ENCODE measurements at regions not wholly inside any gene's neighbourhood (a gene's known extent, or its start where the extent isn't known, plus 50 kb on each side); places are given as distances from the start of the nearest gene placed in this dataset.

- TF ChIP-seq, protein P1, sequence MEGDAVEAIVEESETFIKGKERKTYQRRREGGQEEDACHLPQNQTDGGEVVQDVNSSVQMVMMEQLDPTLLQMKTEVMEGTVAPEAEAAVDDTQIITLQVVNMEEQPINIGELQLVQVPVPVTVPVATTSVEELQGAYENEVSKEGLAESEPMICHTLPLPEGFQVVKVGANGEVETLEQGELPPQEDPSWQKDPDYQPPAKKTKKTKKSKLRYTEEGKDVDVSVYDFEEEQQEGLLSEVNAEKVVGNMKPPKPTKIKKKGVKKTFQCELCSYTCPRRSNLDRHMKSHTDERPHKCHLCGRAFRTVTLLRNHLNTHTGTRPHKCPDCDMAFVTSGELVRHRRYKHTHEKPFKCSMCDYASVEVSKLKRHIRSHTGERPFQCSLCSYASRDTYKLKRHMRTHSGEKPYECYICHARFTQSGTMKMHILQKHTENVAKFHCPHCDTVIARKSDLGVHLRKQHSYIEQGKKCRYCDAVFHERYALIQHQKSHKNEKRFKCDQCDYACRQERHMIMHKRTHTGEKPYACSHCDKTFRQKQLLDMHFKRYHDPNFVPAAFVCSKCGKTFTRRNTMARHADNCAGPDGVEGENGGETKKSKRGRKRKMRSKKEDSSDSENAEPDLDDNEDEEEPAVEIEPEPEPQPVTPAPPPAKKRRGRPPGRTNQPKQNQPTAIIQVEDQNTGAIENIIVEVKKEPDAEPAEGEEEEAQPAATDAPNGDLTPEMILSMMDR (IDR thresholded peaks at IDR 0.05; ENCODE audit: low read depth, low read length) = no peak
- DNase-seq (ENCODE audit: extremely low read depth, low read depth) = no peak
Observed at GRCh38 chr2:166831930-166832329, 56.4 kb upstream of the XIRP2 start.

DNA sequence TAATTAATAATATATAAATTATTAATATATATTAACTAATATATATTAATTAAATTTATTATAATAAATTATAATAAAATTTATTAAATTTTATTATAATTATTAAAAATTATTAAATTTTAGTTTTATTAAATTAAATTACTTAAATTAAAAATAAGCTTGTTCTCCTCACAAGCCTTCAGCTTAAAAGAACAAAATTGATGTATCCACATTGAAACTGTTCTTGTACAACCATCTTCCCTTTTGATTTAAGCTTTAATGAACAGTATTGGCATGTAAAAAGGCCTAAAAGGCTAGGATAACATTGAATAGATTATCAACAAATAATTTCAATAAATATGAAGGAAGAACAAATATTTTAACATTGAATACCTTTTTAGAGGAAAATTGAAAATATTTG, 62.4 kb upstream of the XIRP2 start:
- no peak for DNase-seq (ENCODE audit: extremely low read depth, low read depth)
- TF ChIP-seq, protein P1 (IDR thresholded peaks at IDR 0.05; ENCODE audit: low read depth, low read length) = no peak

GRCh38 chr2:166814335-166814734, 73.9 kb upstream of the XIRP2 start:
- TF ChIP-seq, protein P1 (IDR thresholded peaks at IDR 0.05; ENCODE audit: low read depth, low read length) = no peak
- no peak for DNase-seq (ENCODE audit: extremely low read depth, low read depth)

DNA sequence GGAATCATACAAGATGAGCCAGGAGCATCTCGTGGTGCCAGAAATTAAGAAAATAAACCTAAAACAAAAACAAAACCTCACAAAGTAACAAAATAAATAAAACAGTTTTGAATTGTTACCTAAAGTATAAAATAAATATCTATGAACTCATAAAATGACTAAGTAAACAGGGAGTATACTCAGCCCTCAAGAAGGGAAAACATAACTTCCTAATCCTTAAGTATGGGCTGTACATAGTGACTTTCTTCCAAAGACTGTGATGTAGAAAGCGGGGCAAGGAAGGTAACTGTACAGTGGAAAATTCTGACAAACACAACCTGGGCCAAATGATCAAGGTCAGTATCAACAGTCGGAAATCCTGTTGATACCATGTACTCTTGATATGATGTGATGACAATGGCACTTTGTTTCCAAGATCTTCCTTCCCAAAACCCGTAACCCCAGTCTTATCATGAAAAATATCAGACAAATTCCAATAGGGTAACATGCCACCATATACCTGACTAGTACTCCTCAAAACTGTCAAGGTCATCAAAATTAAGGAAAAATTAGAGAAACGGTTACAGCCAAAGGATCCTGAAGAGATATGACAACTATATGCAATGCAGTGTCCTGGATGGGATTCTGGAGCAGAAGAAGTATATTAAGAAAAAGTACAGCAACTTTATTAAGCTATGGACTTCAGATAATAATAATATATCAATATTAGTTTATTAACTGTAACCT, 76.0 kb upstream of the XIRP2 start:
- DNase-seq (ENCODE audit: extremely low read depth, low read depth) = no peak
- TF ChIP-seq, protein P1 (IDR thresholded peaks at IDR 0.05; ENCODE audit: low read depth, low read length) = no peak

DNA sequence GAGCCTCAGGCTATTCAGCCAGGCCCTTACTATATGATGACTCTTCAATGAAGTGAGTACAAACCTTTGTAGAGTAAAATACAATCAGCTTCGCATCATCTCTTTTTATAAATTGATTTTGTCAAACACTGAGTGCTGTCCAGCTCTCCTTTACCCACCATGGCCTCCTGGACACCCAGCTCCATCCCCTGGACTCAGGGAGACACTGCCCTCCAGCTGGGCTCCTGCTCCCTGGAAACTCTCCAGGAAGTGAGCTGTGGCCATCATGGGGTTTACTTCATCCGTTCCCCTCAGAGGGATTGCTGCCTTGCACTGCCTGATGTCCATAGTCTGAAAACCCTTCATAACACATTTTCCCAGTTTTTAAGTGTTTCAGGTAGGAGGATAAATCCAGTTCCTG, 82.5 kb upstream of the XIRP2 start:
- no peak for DNase-seq (ENCODE audit: extremely low read depth, low read depth)

DNA sequence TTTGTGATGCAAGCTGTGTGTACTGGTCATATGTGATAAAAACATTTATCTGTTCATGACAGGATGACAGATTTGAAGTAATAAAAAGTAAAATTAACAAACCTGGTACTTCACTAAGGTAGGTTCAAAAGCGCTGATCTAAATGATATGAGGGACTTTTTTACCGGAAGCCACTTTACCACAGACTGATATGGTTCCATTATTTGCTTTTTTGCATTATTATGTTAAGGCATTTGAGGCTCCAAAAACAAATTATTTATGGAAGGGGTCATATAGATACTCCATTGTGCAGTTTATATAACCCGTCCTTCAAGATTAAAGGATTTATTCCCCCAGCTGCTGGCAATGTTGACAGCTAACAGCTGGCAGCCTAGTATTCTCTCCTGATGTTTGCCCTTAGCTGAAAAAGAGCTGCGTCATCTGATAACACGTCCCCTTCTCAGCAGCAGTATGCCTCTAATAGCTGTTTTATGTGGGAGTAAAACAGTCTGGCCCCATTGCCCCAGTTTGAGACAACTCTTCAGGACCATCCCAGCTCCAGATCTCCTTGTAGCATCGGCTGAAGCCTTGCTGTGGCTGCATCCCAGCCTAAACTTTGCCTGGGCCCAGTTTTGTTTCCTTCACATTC, 84.8 kb upstream of the XIRP2 start:
- DNase-seq (ENCODE audit: extremely low read depth, low read depth) = no peak
- TF ChIP-seq, protein P1 (IDR thresholded peaks at IDR 0.05; ENCODE audit: low read depth, low read length) = no peak

More for the DNA sequence above, 82.5 kb upstream of the XIRP2 start:
- TF ChIP-seq, protein P1 (IDR thresholded peaks at IDR 0.05; ENCODE audit: low read depth, low read length) = no peak

- TF ChIP-seq, protein P1 (IDR thresholded peaks at IDR 0.05; ENCODE audit: low read depth, low read length) = no peak
- no peak for DNase-seq (ENCODE audit: extremely low read depth, low read depth)
Observed at GRCh38 chr2:166802475-166802874, 85.8 kb upstream of the XIRP2 start.

All from AG09319 (cell line).